HG03432 (cell line): ENCODE measurements at regions not wholly inside any gene's neighbourhood (a gene's known extent, or its start where the extent isn't known, plus 50 kb on each side); places are given as distances from the start of the nearest gene placed in this dataset.

Experiments used
- ATAC-seq: cut with Tn5 transposase; IDR thresholded peaks from one replicate; pipeline ENCODE4 v1.9.1; 2021; ENCODE audit warnings: mild to moderate bottlenecking, moderate library complexity; ENCODE audit not compliant: unreplicated experiment

GRCh38 chr13:30006246-30006645 is 155.8 kb upstream of the UBL3 start:
- ATAC-seq = no peak

DNA sequence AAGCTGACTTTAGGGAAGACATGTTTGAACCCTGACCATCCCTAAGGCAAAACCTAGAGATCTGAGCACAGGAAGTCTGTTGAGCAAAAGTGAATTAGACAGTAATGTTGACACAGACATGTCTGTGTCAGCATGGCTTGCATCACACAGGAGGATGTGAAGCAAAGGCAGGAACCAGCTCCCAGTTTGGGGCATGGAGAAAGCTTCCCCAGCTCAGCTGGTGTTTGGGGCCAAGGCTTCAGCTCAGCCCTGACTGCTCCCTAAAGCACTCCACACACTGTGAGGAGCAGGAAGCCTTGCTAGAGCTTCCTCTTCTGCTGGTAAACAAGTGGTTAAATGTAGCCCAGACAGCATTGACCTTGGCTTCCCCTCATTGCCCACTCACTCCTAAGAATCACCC is 153.8 kb upstream of the UBL3 start:
- ATAC-seq = no peak

DNA sequence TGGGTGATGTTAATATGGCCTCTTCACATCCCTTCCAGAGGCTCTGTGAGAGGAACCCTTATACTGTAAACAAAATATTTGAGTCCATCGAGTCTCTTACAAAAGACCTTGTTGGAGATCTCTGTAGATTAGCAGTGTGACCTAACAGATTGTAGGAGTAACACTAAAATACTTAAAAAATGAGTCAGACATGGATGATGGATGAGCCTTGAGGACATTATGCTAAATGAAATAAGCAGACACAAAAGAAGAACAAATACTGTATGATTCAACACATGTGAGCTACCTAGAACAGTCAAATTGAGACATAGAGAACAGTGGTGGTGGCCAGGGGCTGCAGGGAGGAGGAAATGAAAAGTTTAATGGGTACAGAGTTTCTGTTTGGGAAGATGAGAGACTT is 152.2 kb upstream of the UBL3 start:
- ATAC-seq = no peak

DNA sequence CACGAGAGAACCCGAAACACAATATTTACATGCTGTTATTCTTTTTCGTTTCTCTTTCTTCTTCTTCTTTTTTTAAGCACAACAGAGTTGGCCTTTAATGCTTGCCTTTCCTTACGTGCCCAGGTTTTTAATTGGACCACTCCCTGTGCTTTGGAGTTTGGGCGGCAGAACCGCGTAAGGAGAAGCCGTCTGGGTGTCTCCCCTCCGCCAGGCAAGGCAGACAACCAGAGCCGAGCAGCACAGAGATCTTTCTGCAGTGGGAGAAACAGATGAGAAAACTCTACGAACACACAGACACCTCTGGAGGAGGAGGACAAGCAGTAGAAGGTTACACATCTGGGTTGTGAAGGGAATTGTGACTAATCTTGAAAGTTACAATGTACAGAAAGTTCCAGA is 150.0 kb upstream of the UBL3 start:
- no peak for ATAC-seq

GRCh38 chr13:29999492-30000369 is 149.3 kb upstream of the UBL3 start:
- no peak for ATAC-seq

GRCh38 chr13:29996316-29996715 is 145.9 kb upstream of the UBL3 start:
- ATAC-seq = no peak

GRCh38 chr13:29994911-29995595 is 144.6 kb upstream of the UBL3 start:
- ATAC-seq = no peak

GRCh38 chr13:29993716-29994488 is 143.5 kb upstream of the UBL3 start:
- ATAC-seq = no peak

- ATAC-seq = no peak
These were observed 142.8 kb upstream of the UBL3 start for GRCh38 chr13:29993196-29993595.

GRCh38 chr13:29991343-29991742 is 140.9 kb upstream of the UBL3 start:
- no peak for ATAC-seq

GRCh38 chr13:29987340-29987739 is 136.9 kb upstream of the UBL3 start:
- no peak for ATAC-seq

GRCh38 chr13:29980339-29980738 is 129.9 kb upstream of the UBL3 start:
- ATAC-seq = no peak

DNA sequence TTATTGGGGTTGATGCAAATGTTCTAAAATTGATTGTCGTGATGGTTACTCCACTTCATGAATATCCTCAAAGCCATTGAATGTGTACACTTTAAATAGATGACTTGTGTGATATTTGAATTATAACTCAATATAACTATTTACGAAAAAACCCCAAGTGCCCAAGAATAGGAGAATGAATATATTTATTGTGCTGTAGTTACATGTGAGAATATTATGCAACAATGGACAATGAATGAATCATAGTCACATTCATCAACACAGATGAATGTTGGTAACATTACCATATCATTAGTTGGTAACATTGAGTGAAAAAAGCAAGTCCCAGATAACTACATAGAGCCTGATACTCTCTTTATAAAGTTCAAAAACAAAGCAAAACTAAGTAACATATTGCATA is 127.8 kb upstream of the UBL3 start:
- ATAC-seq = no peak

DNA sequence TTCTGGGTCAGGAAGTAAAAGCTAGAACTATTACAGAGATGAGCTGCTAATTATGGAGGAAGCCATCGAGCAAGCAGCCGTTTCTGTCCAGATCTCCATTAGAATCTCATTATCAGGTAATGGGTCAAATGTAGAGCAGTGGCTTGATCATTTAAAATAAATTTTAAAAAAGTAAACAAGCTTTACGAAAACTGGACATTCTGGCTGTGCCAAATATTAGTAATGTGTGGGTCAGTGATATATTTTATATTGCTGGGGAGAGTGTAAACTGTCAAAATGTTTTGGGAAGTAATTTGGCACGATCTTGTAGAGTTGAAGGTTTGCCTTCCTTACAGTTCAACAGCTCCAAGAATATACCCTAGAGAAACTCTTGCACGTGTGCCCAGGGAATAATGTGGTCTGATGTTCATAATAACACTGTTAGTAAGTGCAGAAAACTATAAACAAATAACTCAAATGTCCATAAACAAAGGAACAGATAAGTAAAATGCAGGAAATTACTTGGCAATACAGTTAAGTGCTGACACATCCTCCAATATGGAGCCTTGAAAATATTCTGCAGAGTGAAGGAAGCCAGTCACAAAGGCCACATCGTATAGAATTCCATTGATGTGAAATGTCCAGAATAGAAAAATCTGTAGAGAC is 127.2 kb upstream of the UBL3 start:
- no peak for ATAC-seq

DNA sequence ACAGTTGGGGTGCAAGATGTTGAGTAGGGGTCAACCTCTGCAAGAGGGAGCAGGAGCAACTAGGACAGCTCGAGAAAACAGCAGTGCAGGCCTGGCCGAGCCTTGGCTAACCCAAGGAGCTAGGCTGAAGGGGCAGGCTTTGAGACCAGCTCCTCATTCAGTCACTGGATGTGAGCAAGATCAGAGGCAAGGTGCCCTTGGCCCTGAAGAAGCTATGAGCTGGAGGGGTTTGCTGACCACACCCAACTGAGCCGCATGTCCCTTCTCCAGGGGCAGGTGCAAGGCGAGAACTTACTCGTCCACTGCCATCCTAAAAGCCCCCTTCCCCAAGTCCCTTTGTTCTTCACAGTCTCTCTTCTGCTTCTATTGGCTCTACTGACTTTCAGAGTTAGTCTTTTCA is 126.1 kb upstream of the UBL3 start:
- no peak for ATAC-seq

GRCh38 chr13:29975283-29975682 is 124.9 kb upstream of the UBL3 start:
- ATAC-seq = no peak

GRCh38 chr13:29969286-29969685 is 118.9 kb upstream of the UBL3 start:
- ATAC-seq = no peak

DNA sequence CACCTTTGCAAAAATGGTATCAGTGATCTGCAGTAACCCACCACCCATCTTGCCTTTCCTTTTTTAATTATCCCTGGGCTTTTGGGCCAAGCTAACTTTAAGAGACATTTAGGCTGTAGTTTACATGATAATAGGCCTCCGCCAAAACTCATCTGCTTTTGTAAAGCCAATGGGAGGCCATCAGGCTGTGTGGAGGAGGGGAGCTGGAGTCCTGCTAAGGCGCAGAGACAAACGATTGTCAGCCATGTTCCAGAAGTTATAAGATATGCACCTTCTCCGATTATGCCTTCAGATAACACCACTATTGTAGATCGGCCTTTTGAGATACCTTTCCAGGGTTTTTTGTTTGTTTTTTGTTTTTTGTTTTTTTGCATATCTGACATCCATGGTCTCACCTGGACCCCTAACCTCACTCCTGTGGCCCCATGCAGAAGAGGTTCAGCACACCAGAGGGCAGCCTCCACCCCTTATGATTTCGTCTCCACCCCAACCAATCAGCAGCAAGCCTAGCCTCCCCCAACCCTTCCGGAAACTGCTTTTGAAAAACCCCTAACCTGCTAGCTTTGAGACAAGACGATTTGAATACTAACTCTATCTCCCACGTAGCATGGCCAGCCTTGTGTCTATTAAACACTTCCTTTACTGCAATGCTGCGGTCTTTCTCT is 113.9 kb upstream of the UBL3 start:
- ATAC-seq = no peak

- no peak for ATAC-seq
These were observed 112.7 kb upstream of the UBL3 start for GRCh38 chr13:29963089-29963488.

DNA sequence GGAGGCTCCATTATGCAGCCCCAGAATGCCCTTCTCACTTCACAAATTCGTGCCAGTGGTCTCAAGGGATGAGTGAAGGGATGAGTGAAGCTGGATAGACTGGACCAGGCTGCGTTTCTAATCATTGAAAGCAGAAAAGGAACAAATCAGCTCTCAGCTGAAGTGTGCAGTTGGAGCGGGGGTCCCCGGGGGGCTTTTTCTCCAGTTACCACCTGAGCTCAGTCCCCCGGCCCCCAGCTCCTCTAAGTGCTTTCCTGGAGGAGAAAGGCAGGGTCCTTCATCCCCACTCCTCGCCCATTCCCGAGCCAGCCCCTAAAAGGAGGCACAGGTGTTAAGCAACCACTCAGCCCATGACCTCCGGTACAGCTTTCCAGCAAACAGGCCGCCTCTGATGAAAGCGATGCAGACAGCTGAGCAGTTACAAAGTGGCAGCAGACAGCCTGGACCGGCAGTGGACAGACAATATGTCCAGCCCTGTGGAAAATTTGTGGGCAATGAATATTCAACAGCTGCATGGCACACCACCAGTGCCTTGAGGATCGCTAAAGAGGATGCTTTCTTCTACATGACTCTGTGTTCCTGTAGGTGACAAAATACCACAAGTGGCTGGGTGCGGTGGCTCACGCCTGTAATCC is 110.7 kb upstream of the UBL3 start:
- no peak for ATAC-seq
